ENCODE measurements at regions not wholly inside any gene's neighbourhood (a gene's known extent, or its start where the extent isn't known, plus 50 kb on each side); places are given as distances from the start of the nearest gene placed in this dataset.

DNA sequence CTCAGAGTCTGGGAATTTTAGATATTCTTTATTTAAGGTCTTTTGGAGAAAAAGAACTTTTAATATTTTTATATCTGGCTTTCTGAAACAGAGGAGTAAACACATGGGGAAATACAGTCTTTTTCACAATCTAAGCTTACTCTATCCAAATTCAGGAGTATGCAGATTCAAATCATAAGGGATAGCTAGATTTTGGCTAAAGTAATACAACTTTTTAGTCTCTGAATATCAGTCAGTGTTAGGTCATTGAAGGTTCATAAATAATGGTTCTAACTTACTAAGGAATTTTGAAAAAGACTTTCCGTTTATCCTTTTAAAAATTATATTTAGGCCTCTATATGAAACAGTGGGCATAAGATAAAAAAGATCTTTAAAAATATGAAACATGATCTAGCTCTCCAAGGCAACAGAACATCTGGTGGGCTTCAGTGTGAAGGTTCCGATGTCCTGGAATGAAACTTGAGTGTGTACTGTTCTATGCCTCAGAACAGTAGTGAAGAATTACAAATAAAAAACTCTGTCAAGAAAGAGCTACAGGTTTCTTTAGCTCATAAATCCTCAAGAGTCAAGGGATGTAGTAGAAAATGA is 165.2 kb upstream of the PDGFD start:
- no peaks in the 10 kb centered on the region for H3K9me3 ChIP-seq (ENCODE audit: low read length)
- intact Hi-C loops (cut with micrococcal nuclease; ENCODE audit: unreplicated experiment) = no loop called here
- no peaks in the 10 kb centered on the region for H3K79me2 ChIP-seq (ENCODE audit: insufficient read depth, low read length)
- DNase-seq (ENCODE audit: low spot score) (no peak), ATAC-seq (no peak), FAIRE-seq (no peak)
- 28% methylated on average over 2 of the region's 2 CpGs for WGBS (ENCODE audit: low lambda C conversion rate)
- ChIA-PET POLR2A (no interaction called here), CTCF (ENCODE audit: low intra/inter-chr PET ratio, low total read pairs) (no interaction called here)
- no peak overlapping the region for H3K27ac ChIP-seq (ENCODE audit: extremely low read length, insufficient read depth, low read length)
- no TSS peak for BruUV-seq (replicated peaks)
- H3K4me2 ChIP-seq (ENCODE audit: low read depth, low read length) = no peak overlapping the region
- H3K4me1 ChIP-seq (ENCODE audit: insufficient read depth, low read length) = no peaks in the 10 kb centered on the region
- no peak overlapping the region for H2AFZ ChIP-seq (ENCODE audit: low read length)
- H3K36me3 ChIP-seq (replicated peaks in 1 of 2; ENCODE audit: control insufficient read depth in 1 of 2, insufficient read depth in 2 of 2, low read length in 2 of 2) = no peaks in the 10 kb centered on the region
- H3K9ac ChIP-seq (ENCODE audit: insufficient read depth, low read depth, low read length) = no peak overlapping the region
- H3K4me3 ChIP-seq (replicated peaks in 1 of 3; ENCODE audit: insufficient read depth in 1 of 3, low read depth in 2 of 3, low read length in 3 of 3) = no peak overlapping the region
- H4K20me1 ChIP-seq (ENCODE audit: insufficient read depth, low read length) = no peaks in the 10 kb centered on the region
- TF ChIP-seq CBX5 (CRISPR knock-in tag; IDR thresholded peaks at IDR 0.05; ENCODE audit: borderline replicate concordance) = no peak
- TF ChIP-seq TFE3 (CRISPR knock-in tag; IDR thresholded peaks at IDR 0.05) = no peak
- no peak for TF ChIP-seq ZNF589 (CRISPR knock-in tag; conservative IDR thresholded peaks at IDR 0.05)
- TF ChIP-seq CHD2 (IDR thresholded peaks at IDR 0.05; ENCODE audit: low read depth, low read length) = no peak
- no peak for TF ChIP-seq HOXA5 (CRISPR knock-in tag; IDR thresholded peaks at IDR 0.05)
- TF ChIP-seq, protein P1, sequence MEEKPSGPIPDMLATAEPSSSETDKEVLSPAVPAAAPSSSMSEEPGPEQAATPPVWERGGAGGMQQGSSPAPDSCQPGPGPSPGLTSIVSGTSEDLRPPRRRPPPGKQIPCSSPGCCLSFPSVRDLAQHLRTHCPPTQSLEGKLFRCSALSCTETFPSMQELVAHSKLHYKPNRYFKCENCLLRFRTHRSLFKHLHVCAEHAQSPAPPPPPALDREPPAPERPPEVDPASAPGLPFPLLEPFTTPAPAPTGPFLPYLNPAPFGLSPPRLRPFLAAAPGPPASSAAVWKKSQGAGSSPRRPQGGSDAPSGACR (CRISPR knock-in tag; IDR thresholded peaks at IDR 0.05) = no peak
- no peak for TF ChIP-seq YEATS2 (CRISPR knock-in tag; IDR thresholded peaks at IDR 0.05; ENCODE audit: borderline replicate concordance)
- no peak for TF ChIP-seq ZNF746 (CRISPR knock-in tag; IDR thresholded peaks at IDR 0.05)
- TF ChIP-seq, protein P2, sequence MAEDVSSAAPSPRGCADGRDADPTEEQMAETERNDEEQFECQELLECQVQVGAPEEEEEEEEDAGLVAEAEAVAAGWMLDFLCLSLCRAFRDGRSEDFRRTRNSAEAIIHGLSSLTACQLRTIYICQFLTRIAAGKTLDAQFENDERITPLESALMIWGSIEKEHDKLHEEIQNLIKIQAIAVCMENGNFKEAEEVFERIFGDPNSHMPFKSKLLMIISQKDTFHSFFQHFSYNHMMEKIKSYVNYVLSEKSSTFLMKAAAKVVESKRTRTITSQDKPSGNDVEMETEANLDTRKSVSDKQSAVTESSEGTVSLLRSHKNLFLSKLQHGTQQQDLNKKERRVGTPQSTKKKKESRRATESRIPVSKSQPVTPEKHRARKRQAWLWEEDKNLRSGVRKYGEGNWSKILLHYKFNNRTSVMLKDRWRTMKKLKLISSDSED (CRISPR knock-in tag; IDR thresholded peaks at IDR 0.05) = no peak
- in situ Hi-C loops (cut with HindIII; ENCODE audit: extremely low pct_ligation_motif_present, low pct_unique_long_range_greater_than_20kb) = no loop called here
- H3K27me3 ChIP-seq (ENCODE audit: control insufficient read depth in 1 of 2, insufficient read depth in 2 of 2, low read length in 2 of 2) = no peaks in the 10 kb centered on the region
